ENCODE measurements at regions not wholly inside any gene's neighbourhood (a gene's known extent, or its start where the extent isn't known, plus 50 kb on each side); places are given as distances from the start of the nearest gene placed in this dataset.

DNA sequence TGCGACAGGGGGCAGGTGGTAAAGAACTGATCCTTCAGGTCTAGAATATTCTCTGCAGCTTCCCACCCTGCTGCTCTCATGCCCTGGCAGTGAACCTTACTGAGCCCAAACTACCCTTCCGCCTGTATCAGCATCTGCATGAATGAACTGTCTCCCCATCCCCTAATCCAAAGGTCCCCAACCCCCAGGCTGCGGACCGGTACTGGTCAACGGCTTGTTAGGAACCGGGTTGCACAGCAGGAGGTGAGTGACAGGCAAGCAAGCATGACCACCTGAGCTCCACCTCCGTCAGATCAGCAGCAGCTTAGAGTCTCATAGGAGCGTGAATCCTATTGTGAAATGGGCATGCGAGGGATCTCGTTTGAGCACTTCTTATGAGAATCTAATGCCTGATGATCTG, 58.2 kb upstream of the LMO1 start:
- DNase-seq, result no peak

DNA sequence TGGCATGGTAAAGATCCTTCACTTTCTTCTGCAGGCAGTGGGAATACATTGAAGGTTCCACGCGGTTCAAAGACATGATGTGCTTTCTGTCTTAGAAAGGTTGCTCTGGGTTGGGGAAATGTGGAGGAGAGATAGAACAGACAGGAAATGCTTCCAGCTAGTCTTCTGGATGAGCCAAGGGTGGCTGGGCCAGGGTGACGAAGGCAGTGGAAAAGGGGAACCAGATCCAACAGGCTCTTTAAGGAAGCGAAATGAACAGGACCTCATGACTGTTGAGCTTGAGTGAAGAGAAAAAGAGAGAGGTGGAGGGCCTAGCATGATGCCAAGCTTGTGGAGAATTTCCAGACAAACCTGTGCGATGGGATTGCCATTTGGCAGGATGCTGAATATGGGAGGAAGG, 56.4 kb upstream of the LMO1 start:
- no peak for DNase-seq

DNA sequence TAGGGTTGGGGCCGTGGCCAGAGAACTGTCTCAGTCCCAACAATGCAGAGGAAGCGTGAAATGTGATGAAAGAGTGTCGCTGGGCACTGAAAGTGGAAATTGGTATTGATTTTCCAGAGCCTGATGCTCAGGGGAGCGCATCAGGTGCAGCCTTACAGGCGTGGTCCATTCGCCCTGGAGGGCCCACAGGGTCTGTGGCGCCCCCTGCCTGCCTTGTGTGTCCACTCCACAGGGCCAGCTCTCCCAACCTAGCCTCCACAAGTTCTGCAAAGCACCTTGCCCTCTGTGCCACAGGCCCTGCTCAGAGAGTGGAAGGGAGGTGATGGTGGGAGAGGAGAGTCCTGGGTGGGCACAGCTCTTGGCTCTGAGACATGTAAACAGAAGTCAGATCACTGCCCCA, 54.9 kb upstream of the LMO1 start:
- DNase-seq, result no peak

DNA sequence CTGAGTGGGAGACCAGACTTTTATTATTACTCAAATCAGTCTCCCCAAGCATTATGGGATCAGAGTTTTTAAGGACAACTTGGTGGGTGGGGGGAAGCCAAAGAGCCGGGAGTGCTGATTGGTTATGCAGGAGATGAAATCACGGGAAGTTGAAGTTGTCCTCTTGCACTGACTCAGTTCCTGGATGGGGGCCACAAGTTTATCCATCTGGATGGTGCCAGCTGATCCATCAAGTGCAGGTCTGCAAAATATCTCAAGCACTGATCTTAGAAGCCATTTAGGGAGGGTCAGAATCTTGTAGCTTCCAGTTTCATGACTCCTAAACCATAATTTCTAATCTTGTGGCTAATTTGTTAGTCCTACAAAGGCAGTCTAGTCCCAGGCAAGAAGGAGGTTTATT, 53.5 kb upstream of the LMO1 start:
- DNase-seq, result no peak

DNA sequence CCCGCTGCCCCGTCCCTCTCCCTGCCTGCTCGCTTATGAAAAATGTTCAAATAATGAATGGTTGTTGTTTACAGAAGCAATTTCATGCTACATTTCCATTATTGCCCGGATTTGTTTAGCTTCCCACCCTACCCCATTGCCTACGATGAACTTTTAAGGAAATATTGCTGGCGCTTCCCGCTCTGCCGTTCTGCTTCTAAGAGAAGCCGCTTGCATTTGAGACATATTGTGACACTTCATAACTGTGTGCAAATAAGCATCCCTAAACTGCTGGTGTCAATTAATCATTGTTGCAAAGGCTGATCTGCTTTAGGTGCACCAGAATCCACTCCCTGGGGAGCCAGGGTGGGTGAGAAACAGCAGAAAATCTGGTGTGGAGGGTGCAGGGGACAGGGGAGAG, 52.3 kb upstream of the LMO1 start:
- no peak for DNase-seq

DNA sequence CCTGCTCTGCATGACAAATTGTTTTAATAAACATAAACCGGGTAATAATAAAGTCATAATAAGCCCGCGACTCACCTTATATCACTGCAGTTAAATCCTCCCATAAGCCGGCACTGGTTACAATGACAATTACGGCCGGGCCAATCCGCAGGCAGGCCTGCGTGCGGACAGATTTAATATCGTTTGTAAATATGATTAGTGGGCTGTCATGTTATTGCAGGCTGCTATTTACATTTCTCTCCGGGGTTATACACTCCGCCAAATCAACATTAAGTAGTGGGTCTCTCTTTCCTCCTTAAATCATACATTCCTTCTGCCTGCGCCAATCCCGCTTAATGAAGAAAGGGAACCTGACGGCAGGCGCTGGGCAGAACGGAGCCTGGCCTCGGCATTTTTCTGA, 51.8 kb upstream of the LMO1 start:
- no peak for DNase-seq

DNA sequence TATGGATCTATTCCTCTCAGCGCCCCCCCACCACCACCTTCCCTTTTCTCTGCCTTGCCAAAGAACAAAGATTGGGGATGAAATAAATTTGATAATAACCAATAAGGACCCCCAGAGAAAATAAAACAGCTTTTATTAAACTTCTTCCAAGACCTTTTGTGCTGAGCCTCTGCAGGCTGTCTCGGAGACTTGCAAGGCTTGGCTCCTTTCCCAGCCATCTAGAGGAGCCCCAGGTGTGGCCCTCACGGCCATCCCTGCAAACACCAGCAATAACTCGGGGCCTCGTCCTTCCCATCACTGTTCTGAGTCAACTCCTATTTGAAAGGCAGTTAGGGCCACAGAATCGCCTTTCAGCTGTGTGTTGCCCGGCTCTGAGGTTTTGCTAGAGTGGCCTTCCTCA, 51.2 kb upstream of the LMO1 start:
- DNase-seq, result no peak

DNA sequence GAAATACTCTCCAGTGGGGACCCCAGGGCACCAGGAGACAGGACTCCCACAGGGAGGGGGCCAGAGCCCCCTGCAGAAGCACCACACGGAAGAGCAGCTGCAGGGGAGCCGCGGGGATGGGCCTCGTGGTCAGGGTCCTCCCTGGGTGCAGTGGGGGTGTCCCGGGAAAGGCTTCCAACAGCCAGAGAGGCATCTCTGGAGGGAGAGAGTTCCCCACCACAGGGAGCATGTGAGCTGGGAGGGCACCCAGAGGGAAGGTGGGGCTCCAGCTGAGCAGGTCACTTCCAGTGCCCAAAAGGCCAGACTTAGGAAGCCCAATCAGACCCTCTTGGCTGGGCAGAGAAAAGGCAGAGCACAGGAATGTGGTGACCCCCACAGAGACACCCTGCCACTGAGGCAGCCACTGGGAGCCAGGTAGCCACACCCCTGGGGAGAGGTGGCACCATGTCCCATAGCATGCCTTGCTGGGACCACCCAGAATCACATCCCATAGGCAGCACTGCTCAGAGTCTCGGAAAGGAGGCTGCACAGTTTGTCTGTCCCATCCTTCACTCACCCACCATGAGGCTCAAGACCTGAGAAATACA, 49.9 kb upstream of the LMO1 start:
- DNase-seq, result no peak

All from activated CD4-positive, alpha-beta T cell treated with anti-CD3 and anti-CD28 coated beads, Interleukin-10, Interleukin-2, amounts not matched to agents 100 ng/mL and 50 ng/mL, durations not matched to agents 16 hours and 8 hours (primary cell).